Thyroid gland (tissue), 4 donors: ENCODE measurements at regions not wholly inside any gene's neighbourhood (a gene's known extent, or its start where the extent isn't known, plus 50 kb on each side); places are given as distances from the start of the nearest gene placed in this dataset.

ENCODE experiments used
- POLR2A ChIP-seq, 2 donors: fragments of 450-650 bp; IDR thresholded peaks; one replicate each; pipeline ENCODE4 v1.6.1; 2017; ENCODE audit warnings: antibody characterized with exemption in 2 of 2, mild to moderate bottlenecking in 2 of 2, moderate library complexity in 1 of 2
- TF ChIP-seq, protein P1 (sequence below), 6 experiments: fragments of 200-600 bp in 3 of 6; fragments of 450-650 bp in 3 of 6; sonication (generic) in 3 of 6; IDR thresholded peaks; one replicate each; pipeline ENCODE4 v1.5.1; 2016 to 2019; ENCODE audit warnings: antibody characterized with exemption in 6 of 6, mild to moderate bottlenecking in 2 of 6, inconsistent platforms in 1 of 6, moderate library complexity in 1 of 6

GRCh38 chr12:114473717-114474116, 67.8 kb upstream of the TBX5 start:
- TF ChIP-seq, protein P1, sequence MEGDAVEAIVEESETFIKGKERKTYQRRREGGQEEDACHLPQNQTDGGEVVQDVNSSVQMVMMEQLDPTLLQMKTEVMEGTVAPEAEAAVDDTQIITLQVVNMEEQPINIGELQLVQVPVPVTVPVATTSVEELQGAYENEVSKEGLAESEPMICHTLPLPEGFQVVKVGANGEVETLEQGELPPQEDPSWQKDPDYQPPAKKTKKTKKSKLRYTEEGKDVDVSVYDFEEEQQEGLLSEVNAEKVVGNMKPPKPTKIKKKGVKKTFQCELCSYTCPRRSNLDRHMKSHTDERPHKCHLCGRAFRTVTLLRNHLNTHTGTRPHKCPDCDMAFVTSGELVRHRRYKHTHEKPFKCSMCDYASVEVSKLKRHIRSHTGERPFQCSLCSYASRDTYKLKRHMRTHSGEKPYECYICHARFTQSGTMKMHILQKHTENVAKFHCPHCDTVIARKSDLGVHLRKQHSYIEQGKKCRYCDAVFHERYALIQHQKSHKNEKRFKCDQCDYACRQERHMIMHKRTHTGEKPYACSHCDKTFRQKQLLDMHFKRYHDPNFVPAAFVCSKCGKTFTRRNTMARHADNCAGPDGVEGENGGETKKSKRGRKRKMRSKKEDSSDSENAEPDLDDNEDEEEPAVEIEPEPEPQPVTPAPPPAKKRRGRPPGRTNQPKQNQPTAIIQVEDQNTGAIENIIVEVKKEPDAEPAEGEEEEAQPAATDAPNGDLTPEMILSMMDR (IDR thresholded peaks at IDR 0.05) = no peak
- TF ChIP-seq POLR2A (IDR thresholded peaks at IDR 0.05) = no peak
